ENCODE measurements at regions not wholly inside any gene's neighbourhood (a gene's known extent, or its start where the extent isn't known, plus 50 kb on each side); places are given as distances from the start of the nearest gene placed in this dataset.

DNA sequence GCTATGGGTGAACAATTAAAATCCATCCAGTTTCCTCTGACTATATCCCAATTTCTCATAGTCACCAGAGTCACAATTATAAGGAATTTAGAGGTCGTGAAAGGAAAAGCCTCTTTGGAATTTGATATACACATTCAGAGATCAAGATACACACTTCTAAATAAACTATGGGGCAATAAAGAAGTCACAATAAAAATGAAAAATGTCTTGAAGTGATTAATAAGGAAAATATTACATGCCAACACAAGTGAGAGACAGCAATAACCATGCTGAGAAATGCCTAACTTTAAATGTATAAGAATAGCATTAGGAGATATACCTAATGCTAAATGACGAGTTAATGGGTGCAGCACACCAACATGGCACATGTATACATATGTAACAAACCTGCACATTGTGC is 54.9 kb upstream of the ADAMTS19 start:
- TF ChIP-seq EZH2 (IDR thresholded peaks at IDR 0.05; ENCODE audit: low read depth): no peak
- TF ChIP-seq, protein P1, sequence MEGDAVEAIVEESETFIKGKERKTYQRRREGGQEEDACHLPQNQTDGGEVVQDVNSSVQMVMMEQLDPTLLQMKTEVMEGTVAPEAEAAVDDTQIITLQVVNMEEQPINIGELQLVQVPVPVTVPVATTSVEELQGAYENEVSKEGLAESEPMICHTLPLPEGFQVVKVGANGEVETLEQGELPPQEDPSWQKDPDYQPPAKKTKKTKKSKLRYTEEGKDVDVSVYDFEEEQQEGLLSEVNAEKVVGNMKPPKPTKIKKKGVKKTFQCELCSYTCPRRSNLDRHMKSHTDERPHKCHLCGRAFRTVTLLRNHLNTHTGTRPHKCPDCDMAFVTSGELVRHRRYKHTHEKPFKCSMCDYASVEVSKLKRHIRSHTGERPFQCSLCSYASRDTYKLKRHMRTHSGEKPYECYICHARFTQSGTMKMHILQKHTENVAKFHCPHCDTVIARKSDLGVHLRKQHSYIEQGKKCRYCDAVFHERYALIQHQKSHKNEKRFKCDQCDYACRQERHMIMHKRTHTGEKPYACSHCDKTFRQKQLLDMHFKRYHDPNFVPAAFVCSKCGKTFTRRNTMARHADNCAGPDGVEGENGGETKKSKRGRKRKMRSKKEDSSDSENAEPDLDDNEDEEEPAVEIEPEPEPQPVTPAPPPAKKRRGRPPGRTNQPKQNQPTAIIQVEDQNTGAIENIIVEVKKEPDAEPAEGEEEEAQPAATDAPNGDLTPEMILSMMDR (conservative IDR thresholded peaks at IDR 0.05): no peak

Measured in PC-9 (cell line).